DMS153 treated with DMSO at 0.1 percent for 48 hours (cell line): ENCODE measurements at regions not wholly inside any gene's neighbourhood (a gene's known extent, or its start where the extent isn't known, plus 50 kb on each side); places are given as distances from the start of the nearest gene placed in this dataset.
"Not testable (repeated sequence)": the region's sequence is repeated elsewhere in the genome, so short reads cannot be mapped to it uniquely, and the experiment has no call there.

ENCODE experiments used
- DNase-seq: peaks from one replicate; lab custom pipeline; 2025; ENCODE audit not compliant: unreplicated experiment; lab: John Stamatoyannopoulos, UW

GRCh38 chr7:125847055-125847454, 917.4 kb upstream of the POT1 start:
- DNase-seq: no peak

GRCh38 chr7:125845686-125846085, 916.1 kb upstream of the POT1 start:
- no peak for DNase-seq

- DNase-seq: no peak
These were observed 904.8 kb upstream of the POT1 start for GRCh38 chr7:125834421-125834820.

GRCh38 chr7:125833839-125834238, 904.2 kb upstream of the POT1 start:
- DNase-seq: no peak

GRCh38 chr7:125830743-125831142, 901.1 kb upstream of the POT1 start:
- DNase-seq: no peak

GRCh38 chr7:125828153-125828700, 898.6 kb upstream of the POT1 start:
- no peak for DNase-seq

GRCh38 chr7:125823538-125823937, 893.9 kb upstream of the POT1 start:
- DNase-seq: no peak

GRCh38 chr7:125820495-125820894, 890.9 kb upstream of the POT1 start:
- no peak for DNase-seq

GRCh38 chr7:125814100-125814499, 884.5 kb upstream of the POT1 start:
- DNase-seq: no peak

- not testable (repeated sequence) for DNase-seq
These were observed 876.9 kb upstream of the POT1 start for GRCh38 chr7:125806491-125806890.

GRCh38 chr7:125804273-125804672, 874.6 kb upstream of the POT1 start:
- DNase-seq: no peak

- no peak for DNase-seq
These were observed 850.5 kb upstream of the POT1 start for GRCh38 chr7:125780153-125780552.

- DNase-seq: no peak
These were observed 845.7 kb upstream of the POT1 start for GRCh38 chr7:125775317-125775716.

- no peak for DNase-seq
These were observed 843.6 kb upstream of the POT1 start for GRCh38 chr7:125773113-125773785.

GRCh38 chr7:125747966-125748365, 818.3 kb upstream of the POT1 start:
- no peak for DNase-seq

- no peak for DNase-seq
These were observed 816.9 kb upstream of the POT1 start for GRCh38 chr7:125746510-125746909.

GRCh38 chr7:125727215-125727614, 797.6 kb upstream of the POT1 start:
- DNase-seq: no peak

GRCh38 chr7:125695626-125696025, 766.0 kb upstream of the POT1 start:
- no peak for DNase-seq

- no peak for DNase-seq
These were observed 753.5 kb upstream of the POT1 start for GRCh38 chr7:125683156-125683555.

- DNase-seq: no peak
These were observed 751.9 kb upstream of the POT1 start for GRCh38 chr7:125681508-125681907.

- no peak for DNase-seq
These were observed 749.1 kb upstream of the POT1 start for GRCh38 chr7:125678771-125679170.

GRCh38 chr7:125675640-125676039, 746.0 kb upstream of the POT1 start:
- DNase-seq: no peak

GRCh38 chr7:125675169-125675568, 745.5 kb upstream of the POT1 start:
- no peak for DNase-seq
